ENCODE measurements at regions not wholly inside any gene's neighbourhood (a gene's known extent, or its start where the extent isn't known, plus 50 kb on each side); places are given as distances from the start of the nearest gene placed in this dataset.

DNA sequence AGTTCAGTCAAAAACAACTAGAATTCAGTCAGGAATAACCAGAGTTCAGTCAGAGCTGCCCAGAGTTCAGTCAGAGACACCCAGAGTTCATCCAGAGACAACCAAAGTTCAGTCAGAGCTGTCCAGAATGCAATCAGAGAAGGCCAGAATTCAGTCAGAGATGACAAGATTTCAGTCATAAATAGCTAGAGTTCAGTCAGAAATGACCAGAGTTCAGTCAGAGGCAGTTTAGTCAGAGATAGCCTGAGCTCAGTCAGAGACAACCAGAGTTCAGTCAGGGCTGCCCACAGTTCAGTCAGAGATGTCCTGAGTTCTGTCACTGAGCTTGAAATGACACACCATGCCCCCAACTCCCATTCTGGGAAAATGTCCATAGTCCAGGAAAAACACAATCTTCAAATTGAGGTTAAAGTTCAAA, 1102.8 kb downstream of the BCL11B start:
- TF ChIP-seq POLR2A (IDR thresholded peaks at IDR 0.05), result no peak
- TF ChIP-seq, protein P1, sequence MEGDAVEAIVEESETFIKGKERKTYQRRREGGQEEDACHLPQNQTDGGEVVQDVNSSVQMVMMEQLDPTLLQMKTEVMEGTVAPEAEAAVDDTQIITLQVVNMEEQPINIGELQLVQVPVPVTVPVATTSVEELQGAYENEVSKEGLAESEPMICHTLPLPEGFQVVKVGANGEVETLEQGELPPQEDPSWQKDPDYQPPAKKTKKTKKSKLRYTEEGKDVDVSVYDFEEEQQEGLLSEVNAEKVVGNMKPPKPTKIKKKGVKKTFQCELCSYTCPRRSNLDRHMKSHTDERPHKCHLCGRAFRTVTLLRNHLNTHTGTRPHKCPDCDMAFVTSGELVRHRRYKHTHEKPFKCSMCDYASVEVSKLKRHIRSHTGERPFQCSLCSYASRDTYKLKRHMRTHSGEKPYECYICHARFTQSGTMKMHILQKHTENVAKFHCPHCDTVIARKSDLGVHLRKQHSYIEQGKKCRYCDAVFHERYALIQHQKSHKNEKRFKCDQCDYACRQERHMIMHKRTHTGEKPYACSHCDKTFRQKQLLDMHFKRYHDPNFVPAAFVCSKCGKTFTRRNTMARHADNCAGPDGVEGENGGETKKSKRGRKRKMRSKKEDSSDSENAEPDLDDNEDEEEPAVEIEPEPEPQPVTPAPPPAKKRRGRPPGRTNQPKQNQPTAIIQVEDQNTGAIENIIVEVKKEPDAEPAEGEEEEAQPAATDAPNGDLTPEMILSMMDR (IDR thresholded peaks at IDR 0.05), result no peak

Data from suprapubic skin (tissue), 3 donors.